Medulla oblongata (tissue), 1 donor: ENCODE measurements at regions not wholly inside any gene's neighbourhood (a gene's known extent, or its start where the extent isn't known, plus 50 kb on each side); places are given as distances from the start of the nearest gene placed in this dataset.

ENCODE experiments used
- DNase-seq: peaks from one replicate; pipeline ENCODE4 v3.0.0-alpha.2; 2015; ENCODE audit errors: extremely low spot score

GRCh38 chr6:101212640-101213039 is 180.9 kb upstream of the GRIK2 start:
- no peak for DNase-seq

DNA sequence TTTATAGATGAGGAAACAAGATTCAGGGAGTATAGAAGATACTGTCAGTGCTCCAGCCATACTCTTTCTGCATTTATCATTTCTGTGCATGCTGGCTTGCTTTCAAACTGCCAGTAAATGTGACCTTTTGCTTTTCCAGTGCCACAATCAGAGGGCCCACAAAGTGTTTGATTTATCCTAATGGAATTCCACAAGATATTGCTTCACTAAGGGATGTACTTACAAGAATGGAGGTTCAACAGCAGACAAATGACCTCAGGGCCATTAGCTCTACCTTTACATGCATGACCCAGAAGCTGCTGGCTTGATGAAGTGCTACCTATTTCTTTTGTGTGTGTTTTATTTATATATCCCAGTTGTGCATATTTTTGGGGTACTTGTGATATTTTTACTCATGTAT is 171.5 kb upstream of the GRIK2 start:
- DNase-seq, result no peak

DNA sequence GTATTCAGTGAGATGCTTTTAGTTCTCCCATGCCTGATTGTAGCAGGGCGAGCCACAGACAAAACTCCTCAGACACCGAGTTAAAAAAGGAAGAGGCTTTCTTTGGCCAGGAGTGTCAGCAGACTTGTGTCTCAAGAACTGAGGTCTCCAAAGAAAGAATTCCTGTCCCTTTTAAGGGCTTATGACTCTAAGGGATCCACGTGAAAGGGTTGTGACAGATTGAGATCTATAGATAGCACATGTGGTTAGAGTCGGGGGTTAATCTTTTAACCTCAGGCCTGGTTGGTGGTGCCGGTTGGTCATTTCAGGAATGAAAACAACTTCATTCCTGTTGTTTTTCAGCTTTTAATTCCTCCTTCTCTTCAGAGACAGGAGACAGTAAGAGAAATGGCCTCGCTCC is 168.8 kb upstream of the GRIK2 start:
- DNase-seq, result no peak

GRCh38 chr6:101226677-101227135 is 166.8 kb upstream of the GRIK2 start:
- DNase-seq, result no peak

DNA sequence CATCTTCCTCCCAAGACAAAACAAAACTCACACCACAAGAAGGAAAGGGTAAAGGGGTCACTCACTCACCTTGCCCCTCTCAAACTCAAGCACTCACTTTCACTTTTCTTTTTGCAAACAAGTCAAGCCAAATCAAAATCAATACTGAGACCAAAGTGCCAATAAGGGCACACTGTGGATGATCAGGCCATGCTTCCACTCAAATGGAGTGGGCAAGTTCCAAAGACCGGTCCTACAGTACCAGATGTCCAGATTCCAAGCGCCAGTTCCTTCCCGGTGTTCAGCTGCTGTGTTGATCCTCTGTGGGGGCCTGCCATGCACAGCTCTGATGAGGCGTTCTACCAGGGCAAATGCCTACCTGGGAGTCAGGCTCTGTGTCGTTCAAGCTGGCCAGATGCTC is 162.6 kb upstream of the GRIK2 start:
- no peak for DNase-seq

GRCh38 chr6:101231606-101232235 is 161.8 kb upstream of the GRIK2 start:
- DNase-seq, result no peak

- no peak for DNase-seq
Measured at GRCh38 chr6:101232961-101233360, 160.5 kb upstream of the GRIK2 start.

- no peak for DNase-seq
Measured at GRCh38 chr6:101236709-101237108, 156.8 kb upstream of the GRIK2 start.

GRCh38 chr6:101241442-101241841 is 152.1 kb upstream of the GRIK2 start:
- DNase-seq, result no peak

DNA sequence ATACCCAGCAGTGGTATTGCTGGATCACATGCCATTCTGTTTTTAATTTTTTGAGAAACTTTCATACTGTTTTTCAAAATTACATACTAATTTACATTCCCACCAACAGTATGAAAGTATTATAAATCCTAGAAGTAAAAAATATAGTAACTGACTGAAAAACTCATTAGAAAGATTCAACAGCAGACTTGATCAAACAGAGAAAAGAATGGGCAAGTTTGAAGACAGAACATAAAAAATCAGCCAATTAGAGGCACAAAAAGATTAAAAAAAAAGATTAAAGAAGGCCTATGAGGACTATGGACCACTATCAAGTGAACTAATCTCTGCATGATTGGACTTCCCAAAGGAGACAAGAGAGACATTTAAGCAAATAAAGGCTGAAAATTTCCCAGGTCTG is 144.0 kb upstream of the GRIK2 start:
- DNase-seq, result no peak

- DNase-seq, result no peak
Measured at GRCh38 chr6:101257163-101257562, 136.3 kb upstream of the GRIK2 start.

DNA sequence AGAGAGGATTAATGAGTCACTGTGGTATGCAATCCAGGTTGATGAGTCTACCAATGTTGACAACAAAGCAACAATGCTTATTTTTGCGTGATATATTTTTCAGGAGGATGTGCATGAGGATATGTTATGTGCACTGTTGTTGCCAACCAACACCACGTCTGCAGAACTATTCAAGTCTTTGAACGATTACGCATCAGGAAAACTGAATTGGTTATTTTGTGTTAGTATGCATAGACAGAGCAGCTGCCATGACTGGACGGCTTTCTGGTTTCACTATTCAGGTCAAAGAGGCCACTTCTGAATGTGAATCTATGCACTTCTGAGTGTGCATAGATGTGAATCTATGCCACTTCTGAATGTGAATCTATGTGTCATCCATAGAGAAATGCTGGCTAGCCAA is 134.0 kb upstream of the GRIK2 start:
- no peak for DNase-seq

DNA sequence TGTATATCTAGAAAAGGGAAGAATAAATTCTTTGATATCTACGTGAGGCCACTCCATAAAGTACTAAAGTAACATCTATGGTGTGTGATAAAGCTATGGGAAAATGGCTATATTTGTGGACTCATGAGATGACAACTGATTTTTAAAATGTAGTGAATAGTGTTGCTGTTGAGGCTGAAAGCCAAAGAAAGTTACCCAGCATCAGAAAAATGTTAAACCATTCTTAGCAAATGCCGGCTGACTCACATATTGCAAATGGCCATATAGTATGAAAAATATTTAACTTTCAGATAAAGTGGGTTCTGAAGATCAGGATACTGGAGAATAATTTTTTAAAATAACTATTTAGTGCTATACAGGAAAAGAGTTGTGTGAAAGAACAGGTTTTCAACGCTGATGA is 129.9 kb upstream of the GRIK2 start:
- no peak for DNase-seq

DNA sequence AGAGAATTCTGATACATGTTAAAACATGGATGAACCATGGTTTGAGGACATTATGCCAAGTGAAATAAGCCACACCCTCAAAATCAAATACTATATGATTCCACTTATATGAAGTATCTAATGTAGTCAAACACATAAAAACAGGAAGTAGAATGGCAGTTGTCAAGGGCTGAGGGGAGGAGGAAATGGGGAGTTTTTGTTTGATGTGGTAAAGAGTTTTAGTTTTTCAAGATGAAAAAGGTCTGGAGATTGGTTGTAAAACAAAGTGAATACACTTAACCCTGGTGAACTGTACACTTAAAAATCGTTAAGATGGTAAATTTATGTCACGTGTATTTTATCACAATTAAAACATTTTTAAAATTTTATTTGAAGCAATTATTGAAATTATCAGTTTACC is 127.4 kb upstream of the GRIK2 start:
- DNase-seq, result no peak

DNA sequence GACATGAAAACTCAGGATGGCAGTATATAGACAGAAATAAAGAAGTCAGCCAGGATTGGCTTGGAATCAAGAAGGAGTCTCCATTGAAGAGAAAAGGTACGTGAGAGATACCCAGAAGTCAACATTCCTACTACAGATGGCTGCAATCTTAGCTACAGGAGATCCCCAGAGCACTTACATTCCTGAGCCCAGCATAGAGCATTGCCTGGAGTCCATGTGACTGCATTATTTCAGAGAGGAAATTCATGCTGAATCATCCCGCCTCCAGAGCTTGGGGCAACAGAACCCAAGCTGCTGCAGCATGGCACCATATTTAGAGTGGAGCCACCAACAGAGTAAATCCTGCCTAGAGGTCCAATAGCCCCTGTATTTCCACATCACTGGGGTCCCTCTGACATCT is 125.0 kb upstream of the GRIK2 start:
- no peak for DNase-seq

- DNase-seq, result no peak
Measured at GRCh38 chr6:101275251-101275650, 118.3 kb upstream of the GRIK2 start.

DNA sequence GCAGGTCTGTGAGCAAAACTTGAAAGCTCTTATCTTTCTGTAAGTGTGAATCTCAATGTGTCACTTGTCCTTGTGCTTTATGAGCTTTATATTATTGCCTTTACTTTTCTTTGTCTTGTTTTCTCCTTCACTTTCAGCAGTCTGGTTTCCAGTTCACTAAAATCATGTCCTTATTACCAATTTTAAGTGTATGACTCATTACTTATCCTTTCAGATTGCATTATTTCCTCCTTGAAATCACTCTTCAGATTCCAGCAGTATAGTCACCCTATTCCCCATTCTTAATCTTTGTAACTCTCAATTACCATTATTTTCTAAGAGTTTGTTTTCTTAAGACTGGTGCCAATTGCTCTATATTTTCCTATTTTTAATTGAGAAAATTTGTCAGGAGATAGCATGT is 117.4 kb upstream of the GRIK2 start:
- DNase-seq, result no peak

DNA sequence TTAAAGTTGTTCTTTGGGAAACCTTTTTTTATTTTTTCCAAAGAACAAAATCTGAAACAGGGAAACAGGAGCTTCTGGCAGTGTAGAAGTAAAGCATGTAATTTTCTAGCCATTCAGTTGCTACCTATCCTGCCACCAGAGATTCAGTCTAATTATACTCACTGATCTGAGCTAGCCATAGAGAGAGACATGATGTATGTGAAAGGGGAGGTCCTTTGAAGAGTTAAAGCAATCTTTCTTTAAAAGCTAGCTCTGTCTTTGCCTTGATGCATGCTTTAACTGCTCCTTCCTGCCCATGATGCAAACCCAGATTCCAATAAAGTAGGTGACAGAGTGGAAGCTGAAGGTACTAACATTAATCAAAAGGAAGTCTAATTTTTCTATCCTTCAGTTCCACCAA is 114.1 kb upstream of the GRIK2 start:
- no peak for DNase-seq

GRCh38 chr6:101281266-101281665 is 112.2 kb upstream of the GRIK2 start:
- DNase-seq, result no peak

DNA sequence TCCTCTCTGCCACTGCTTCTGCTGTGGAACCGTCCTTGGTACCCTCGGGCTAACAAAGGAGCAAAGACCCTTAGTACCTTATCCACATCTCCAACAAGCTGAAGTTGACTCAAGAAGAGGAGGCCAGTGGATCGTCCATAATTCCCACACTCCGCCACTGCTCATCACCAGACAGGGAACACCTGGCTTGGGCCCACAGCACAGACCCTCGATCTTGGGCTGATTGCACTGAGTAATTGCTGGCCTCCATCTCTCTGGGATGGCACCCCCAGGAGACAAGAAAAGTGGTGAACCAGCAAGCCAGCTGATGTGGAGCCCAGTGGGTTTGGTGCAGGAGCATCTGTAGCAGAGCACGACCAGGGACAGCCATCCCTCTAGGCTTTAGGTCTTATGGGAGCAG is 109.4 kb upstream of the GRIK2 start:
- DNase-seq, result no peak

DNA sequence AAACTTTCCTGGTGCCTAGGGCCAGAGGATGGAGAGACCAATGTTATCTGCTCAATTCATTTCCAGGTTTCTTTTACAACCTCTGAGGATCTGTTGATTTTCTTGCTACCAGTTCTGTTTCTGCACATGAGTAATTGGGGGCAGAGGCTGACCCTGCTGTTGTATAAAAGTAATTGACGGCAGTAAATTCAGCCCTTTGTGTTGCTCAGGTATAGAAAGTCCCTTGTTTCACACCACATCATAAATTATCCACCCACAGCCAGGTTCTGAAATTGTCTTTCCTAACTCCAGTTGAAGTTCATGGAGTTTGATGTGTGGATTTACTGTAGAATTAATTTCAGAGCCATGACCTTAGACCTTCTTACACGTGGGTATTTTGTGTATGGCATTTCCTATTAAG is 107.4 kb upstream of the GRIK2 start:
- no peak for DNase-seq

- no peak for DNase-seq
Measured at GRCh38 chr6:101290346-101290745, 103.2 kb upstream of the GRIK2 start.

- no peak for DNase-seq
Measured at GRCh38 chr6:101294051-101294638, 99.4 kb upstream of the GRIK2 start.

- DNase-seq, result no peak
Measured at GRCh38 chr6:101294676-101295075, 98.8 kb upstream of the GRIK2 start.
